ENCODE measurements at regions not wholly inside any gene's neighbourhood (a gene's known extent, or its start where the extent isn't known, plus 50 kb on each side); places are given as distances from the start of the nearest gene placed in this dataset.
"Not testable (repeated sequence)": the region's sequence is repeated elsewhere in the genome, so short reads cannot be mapped to it uniquely, and the experiment has no call there.

GRCh38 chr2:128660836-128661235 lies 342.2 kb upstream of the HS6ST1 start:
- DNase-seq (ENCODE audit: low spot score): no peak

DNA sequence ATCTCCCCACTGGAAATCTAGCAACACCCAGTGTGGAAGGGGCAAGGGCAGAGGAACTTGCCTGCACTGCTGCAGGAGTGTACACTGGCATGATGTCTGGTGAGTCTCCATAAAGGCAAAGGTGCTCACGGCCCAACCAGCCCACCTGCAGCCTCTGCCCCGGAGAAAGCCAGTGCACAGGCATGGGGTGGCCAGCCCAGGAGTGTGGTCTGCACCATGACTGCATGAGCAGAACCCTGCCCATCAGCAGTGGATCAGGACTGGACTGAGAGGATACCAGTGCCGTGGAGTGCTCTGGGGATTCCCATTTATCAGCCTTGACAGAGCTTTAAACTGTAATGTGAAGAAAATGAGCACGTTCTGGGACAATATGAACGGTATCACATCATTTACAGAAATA lies 342.6 kb upstream of the HS6ST1 start:
- DNase-seq (ENCODE audit: low spot score): no peak

DNA sequence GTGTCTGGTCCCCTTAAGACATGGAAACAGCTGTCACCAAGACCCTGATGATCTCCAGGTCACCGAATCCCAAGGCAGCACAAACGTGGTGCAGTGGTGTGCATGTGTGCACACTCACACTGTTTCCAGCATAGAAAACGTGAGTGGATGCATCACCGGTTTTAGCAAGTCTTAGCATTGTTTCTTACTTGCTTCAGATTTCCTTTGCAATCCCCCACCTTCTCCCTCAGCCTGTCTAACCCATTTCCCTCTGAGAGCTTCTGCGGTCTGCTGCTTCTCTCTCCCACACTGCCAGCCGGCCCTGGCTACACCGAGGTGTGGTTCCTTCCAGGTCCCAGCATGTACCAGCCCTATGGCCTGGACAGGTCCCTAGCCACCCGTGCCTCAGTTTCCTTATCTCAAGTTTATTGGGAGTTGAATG lies 343.4 kb upstream of the HS6ST1 start:
- DNase-seq (ENCODE audit: low spot score): no peak

DNA sequence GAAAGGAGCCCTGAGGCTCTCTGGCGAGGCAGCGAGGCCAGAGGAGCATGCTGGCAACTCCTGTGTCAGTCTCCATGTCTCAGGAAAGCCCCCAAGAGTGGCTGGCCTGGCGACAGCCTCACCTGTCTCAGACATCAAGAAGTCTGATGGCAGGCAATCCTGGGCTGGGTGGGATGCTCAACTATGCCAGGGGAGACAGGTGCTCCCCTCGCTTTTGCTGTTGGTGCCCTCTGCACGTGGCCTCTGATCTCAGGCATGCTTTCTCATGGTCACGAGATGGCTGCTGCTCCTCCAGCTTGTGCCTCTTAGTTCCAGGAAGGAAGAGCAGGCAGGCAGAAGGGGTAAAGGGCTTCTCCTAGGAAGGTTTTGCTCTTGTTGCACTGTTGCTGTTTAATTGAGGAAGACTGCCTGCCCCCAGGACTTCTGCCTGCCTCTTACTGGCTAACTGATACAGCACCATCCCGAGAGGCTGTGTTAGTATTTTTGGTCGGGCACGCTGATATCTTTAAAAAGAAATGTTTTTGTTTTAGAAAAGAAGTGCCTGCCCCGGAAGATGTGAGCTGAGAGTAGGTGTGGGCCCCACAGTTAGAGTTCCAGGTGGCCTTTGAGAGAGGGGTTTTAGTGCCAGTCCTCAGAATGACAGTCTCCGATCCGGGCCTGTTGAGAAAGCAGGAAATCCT lies 344.8 kb upstream of the HS6ST1 start:
- DNase-seq (ENCODE audit: low spot score): no peak

- DNase-seq (ENCODE audit: low spot score): no peak
These were observed 345.9 kb upstream of the HS6ST1 start for GRCh38 chr2:128664499-128664971.

DNA sequence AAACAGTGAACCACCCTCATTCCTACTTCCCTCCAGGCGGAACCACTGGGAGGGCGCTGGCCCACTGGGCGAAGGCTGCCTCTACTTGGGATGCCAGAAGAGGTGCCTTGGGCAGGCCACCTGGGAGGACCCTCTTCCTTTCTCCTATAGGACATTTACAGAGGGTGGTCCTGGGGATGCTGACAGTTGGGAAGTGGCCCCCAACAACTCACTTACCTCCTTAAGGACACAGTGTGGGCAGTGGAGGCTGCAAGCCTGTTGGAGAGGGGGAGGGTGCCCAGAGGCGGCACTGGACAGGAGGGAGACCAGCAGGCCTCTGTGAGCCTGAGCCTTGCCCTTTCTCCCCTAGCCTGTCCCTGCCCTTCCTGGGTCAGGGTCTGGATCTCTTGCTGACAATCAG lies 346.4 kb upstream of the HS6ST1 start:
- no peak for DNase-seq (ENCODE audit: low spot score)

- DNase-seq (ENCODE audit: low spot score): no peak
These were observed 347.9 kb upstream of the HS6ST1 start for GRCh38 chr2:128666596-128666995.

DNA sequence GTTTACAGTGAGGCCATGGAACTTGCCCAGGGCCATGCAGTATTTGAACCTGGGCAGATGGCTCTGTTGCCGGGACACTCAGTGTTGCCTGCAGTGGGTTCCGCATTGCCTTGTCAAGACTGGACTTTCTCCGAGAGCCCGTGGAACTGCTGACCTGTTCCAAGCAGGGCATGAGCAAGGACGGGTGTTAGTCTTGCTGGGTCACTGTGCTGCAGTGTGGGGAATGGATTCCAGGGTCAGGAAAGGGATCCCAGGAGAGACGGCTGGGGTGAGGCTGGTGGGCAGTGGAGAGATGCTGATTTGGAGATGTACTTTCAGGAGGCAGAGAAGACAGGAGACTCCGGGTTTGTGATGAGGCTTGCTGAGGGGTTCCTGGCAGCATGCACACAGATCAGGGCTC lies 348.7 kb upstream of the HS6ST1 start:
- DNase-seq (ENCODE audit: low spot score): no peak

GRCh38 chr2:128668946-128669345 lies 350.3 kb upstream of the HS6ST1 start:
- DNase-seq (ENCODE audit: low spot score): no peak

- no peak for DNase-seq (ENCODE audit: low spot score)
These were observed 351.4 kb upstream of the HS6ST1 start for GRCh38 chr2:128670066-128670465.

DNA sequence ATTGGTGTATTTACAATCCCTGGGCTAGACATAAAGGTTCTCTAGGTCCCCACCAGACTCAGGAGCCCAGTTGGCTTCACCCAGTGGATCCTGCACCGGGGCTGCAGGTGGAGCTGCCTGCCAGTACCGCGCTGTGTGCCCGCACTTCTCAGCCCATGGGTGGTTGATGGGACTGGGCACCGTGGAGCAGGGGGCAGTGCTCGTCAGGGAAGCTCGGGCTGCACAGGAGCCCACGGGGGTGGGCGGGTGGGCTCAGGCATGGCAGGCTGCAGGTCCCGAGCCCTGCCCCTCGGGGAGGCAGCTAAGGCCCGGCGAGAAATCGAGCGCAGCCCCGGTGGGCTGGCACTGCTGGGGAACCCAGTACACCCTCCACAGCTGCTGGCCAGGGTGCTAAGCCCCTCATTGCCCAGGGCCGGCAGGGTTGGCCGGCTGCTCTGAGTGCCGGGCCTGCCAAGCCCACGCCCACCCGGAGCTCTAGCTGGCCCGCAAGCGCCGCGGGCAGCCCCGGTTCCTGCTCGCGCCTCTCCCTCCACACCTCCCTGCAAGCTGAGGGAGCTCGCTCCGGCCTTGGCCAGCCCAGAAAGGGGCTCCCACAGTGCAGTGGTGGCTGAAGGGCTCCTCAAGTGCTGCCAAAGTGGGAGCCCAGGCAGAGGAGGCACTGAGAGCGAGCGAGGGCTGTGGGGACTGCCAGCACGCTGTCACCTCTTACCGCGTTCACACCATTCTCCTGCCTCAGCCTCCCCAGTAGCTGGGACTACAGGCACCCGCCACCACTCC lies 353.5 kb upstream of the HS6ST1 start:
- not testable (repeated sequence) for DNase-seq (ENCODE audit: low spot score)

GRCh38 chr2:128679680-128680079 lies 361.0 kb upstream of the HS6ST1 start:
- not testable (repeated sequence) for DNase-seq (ENCODE audit: low spot score)

GRCh38 chr2:128681507-128681906 lies 362.8 kb upstream of the HS6ST1 start:
- DNase-seq (ENCODE audit: low spot score): no peak

DNA sequence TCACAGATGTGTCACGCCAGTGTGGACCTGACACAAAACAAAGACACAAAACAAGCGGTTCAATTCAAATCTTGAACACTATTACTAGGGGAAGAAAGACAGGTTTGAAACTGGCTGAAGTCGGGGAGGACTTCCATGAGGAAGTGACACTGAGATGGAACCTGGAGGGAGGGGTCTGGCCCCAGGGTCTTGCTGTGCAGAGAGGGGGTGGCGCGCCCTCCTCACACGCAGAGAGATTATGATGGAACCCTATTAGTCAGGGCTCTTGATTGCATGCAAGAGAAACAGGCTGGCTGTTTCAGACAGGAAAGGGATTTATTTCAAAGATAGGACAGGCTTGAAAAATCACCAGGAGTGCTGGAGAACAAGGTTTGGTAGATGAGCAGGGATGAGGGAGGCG lies 363.6 kb upstream of the HS6ST1 start:
- no peak for DNase-seq (ENCODE audit: low spot score)

- DNase-seq (ENCODE audit: low spot score): no peak
These were observed 364.1 kb upstream of the HS6ST1 start for GRCh38 chr2:128682729-128683284.

DNA sequence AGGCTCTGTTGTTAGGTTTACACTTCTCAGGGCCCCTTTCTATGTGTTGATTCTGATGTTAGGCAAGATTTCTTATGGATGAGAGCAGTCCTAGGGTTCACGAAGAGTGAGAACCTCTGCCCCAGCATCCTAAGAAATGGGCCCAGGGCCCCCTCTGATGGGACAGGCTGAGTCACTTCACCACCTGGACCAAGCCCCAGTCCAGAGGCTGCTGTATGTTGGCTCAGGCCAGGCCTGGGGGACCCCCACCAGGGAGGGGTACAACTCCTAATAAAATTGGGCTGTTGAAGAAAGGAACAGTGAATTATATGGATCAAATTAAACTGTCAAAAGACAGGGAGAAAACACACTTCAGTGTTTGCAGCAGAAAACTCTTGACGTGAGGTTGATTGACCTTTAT lies 365.9 kb upstream of the HS6ST1 start:
- DNase-seq (ENCODE audit: low spot score): no peak

- no peak for DNase-seq (ENCODE audit: low spot score)
These were observed 367.3 kb upstream of the HS6ST1 start for GRCh38 chr2:128685841-128686496.

- no peak for DNase-seq (ENCODE audit: low spot score)
These were observed 367.8 kb upstream of the HS6ST1 start for GRCh38 chr2:128686497-128686859.

DNA sequence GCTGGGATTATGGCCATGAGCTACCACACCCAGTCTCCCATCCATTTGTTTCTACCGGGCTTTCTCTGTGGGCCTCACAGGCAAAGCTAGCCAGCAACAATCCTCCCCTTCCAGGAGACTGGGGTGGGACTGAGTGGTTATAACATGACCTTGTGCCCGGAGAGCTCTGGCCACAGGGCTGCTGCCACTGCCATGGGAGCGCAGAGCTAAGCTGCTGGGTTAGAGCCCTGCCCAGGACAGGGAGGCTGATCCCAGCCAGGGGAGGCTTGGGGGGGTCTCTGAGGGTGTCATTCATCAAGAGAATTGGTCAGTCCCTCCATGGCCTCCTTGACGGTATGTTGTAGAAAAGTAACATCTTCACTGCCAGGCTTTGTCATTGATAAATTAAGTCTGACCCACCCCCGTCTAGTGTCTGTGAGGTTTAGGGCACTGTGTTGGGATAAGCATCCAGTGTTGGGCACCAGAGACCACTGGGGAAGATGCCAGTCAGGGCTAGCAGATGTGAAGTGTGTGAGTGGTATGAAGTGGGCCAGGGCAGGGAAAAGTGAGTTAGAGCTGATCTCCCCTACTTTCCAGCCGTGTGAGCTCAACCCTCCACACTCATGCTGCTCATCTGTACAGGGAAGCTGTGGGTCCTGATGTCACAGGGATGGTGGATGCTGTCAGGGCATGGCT lies 368.4 kb upstream of the HS6ST1 start:
- no peak for DNase-seq (ENCODE audit: low spot score)

DNA sequence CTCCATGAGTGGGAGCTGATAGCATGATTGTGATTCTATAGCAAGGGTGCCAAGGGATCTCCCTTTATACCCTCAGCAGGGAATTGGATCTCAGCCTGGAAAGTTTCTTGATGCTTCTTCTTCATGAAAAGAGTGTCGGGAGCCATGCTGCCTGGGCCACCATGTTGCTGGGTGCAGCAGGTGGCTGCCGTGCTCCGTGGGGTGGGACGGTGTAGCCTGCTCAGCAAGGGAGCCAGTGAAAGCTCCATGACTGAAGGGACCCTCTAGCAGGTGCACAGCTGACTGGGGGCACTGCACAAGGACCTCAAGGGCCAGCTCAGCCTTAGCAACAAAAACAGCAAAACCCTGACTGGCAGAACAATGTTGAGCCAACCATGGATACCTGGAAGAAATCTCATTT lies 368.9 kb upstream of the HS6ST1 start:
- DNase-seq (ENCODE audit: low spot score): no peak

DNA sequence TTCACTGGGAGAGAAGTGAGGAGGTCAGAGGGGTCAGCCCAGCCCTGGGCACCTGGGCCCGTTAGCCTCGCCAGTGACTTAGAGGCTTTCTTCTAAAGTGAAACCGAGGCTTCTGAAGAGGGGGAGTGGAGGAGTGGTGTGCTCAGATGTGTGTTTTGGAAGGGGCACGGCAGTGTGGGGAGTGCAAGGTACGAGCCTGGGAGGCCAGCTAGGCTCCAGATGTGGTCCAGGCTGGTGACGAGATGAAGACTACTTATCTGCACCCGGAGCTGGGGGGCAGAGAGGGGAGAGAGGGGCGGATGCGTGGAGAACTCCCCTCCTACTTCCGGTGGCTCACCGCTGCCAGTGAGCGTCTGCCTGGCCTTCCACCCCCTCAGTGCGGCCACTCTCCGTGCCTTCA lies 371.3 kb upstream of the HS6ST1 start:
- DNase-seq (ENCODE audit: low spot score): no peak

- DNase-seq (ENCODE audit: low spot score): no peak
These were observed 371.8 kb upstream of the HS6ST1 start for GRCh38 chr2:128690431-128690830.

Data from ecto neural progenitor cell (in vitro differentiated cells).